ENCODE measurements at regions not wholly inside any gene's neighbourhood (a gene's known extent, or its start where the extent isn't known, plus 50 kb on each side); places are given as distances from the start of the nearest gene placed in this dataset.
"Not testable (repeated sequence)": the region's sequence is repeated elsewhere in the genome, so short reads cannot be mapped to it uniquely, and the experiment has no call there.

DNA sequence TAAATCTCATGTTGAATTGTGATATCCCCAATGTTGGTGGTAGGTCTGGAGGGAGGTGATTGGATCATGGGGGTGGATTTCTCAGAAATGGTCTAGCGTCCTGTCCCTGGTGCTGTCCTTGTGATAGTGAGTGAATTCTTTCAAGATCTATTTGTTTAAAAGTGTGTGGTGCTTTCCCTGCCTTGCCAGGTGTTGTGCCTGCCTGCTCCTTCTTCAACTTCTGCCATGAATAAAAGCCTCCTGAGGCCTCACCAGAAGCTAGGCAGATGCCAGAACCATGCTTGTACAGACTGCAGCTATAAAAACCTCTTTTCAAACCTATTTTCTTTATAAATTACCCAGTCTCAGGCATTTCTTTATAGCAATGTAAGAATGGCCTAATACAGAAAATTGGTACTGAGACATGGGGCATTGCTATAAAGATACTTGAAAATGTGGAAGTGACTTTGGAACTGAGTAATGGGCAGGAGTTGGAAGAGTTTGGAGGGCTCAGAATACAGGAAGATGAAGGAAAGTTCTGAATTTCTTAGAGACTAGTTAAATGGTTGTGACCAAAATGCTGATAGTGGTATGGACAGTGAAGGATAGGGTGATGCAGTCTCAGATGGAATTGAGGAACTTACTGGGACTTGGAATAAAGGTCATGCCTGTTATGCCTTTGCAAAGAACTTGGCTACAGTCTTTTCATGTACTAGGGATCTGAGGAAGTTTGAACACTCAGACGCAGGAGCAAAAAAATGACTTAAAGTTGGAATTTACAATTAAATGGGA is 1514.6 kb upstream of the TPTE start:
- H3K9me3 Mint-ChIP-seq; ATAC-seq (replicated peaks); H3K4me3 Mint-ChIP-seq; H3K36me3 Mint-ChIP-seq (ENCODE audit: insufficient read depth); H3K4me1 Mint-ChIP-seq (ENCODE audit: low read depth in 2 of 2); DNase-seq; H3K27ac Mint-ChIP-seq: not testable (repeated sequence)
- H3K27me3 Mint-ChIP-seq = peaks cover 43 to 71% of the 10 kb centered on the region in 2 donors

DNA sequence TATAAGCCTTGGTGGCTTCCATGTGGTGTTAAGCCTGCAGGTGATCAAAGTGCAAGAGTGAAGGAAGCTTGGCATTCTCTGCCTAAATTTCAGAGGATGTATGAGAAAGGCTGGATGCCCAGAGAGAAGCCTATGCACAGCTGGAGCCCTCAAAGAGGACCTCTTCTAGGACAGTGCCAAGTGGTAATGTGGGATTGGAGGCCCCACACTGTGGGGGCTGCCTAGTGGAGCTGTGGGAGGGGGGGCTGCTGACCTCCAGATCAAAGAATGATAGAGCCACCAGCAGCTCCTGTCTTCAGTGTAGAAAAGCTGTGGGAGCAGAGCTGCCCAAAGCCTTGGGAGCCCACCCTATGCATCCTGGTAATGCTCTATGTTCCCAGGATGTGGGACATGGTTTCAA is 1512.7 kb upstream of the TPTE start:
- no peaks in the 10 kb centered on the region for H3K36me3 Mint-ChIP-seq (ENCODE audit: insufficient read depth)
- H3K27me3 Mint-ChIP-seq = peaks cover 60 to 90% of the 10 kb centered on the region in 2 donors
- H3K27ac Mint-ChIP-seq = no peak overlapping the region
- H3K4me3 Mint-ChIP-seq = no peak overlapping the region
- peaks cover 6 to 7% of the 10 kb centered on the region in 2 donors for H3K9me3 Mint-ChIP-seq
- peaks cover 0 to 2% of the 10 kb centered on the region in 2 donors for H3K4me1 Mint-ChIP-seq (ENCODE audit: low read depth in 2 of 2)
- no peak for ATAC-seq (replicated peaks)
- no peak for DNase-seq

DNA sequence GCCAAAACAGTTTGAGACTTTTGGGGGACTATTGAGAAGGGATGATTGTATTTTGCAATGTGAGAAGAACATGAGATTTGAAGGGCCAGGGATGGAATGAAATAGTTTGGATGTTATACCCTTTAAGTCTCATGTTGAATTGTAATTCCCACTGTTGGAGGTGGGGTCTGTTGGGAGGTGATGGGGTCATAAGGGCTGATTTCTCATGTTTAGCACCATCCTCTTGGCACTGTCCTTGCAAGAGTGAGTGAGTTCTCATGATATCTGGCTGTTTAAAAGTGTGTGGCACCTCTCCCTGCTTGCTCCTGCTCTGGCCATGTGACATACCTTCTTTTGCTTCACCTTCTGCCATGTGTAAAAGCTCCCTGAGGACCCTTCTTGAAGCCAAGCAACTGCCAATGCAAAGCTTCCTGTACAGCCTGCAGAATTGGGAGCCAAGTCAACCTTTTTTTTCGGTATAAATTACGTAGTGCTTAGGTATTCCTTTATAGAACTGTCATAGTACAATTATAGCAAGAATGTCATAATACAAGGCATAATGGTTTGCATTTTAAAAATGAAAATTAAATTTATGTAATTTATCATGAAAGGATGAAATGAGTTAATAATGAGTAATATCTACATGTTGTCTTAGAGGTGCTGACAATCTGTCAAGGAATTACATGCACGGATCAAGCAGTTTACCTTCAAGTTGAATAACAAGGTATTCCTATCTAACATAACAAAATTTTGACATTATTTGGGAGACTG is 1511.9 kb upstream of the TPTE start:
- not testable (repeated sequence) for H3K4me1 Mint-ChIP-seq (ENCODE audit: low read depth in 2 of 2); H3K36me3 Mint-ChIP-seq (ENCODE audit: insufficient read depth); H3K27ac Mint-ChIP-seq; H3K9me3 Mint-ChIP-seq; DNase-seq; H3K4me3 Mint-ChIP-seq; ATAC-seq (replicated peaks)
- H3K27me3 Mint-ChIP-seq = peaks cover 57 to 90% of the 10 kb centered on the region in 2 donors

DNA sequence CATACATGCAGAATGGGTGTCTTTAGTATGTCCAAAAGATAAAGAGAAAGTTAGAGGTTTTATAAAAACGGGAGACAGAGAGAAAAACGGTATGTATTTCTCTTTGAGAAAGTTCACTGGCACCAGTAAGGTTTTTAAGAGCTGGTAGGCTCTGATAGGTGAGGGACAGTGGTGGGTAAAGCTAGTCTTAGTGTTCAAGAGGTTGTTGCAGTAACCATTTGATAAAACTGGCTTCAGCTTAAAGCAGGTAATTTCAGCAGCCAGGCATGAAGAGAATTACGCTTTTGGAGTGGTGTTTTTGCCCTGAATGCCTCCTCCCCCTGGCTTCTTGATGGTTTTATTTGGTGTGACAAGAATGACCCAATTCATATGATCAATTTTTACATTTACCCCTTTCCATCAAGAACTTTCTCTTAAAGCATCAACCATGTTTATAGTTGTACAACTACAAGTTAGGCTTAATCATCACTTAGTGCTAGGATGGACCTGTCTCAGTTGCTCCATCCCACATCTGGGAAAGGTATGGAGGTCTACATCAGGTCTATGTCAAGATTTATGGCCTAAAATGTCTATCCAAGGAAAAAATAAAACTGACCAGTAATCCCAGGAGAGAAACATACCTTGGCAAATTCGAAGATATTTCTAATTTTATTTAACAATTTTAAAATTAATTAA is 1511.1 kb upstream of the TPTE start:
- not testable (repeated sequence) for H3K27ac Mint-ChIP-seq; H3K4me3 Mint-ChIP-seq; DNase-seq; H3K4me1 Mint-ChIP-seq (ENCODE audit: low read depth in 2 of 2); H3K36me3 Mint-ChIP-seq (ENCODE audit: insufficient read depth); ATAC-seq (replicated peaks); H3K9me3 Mint-ChIP-seq
- peaks cover 54 to 88% of the 10 kb centered on the region in 2 donors for H3K27me3 Mint-ChIP-seq

DNA sequence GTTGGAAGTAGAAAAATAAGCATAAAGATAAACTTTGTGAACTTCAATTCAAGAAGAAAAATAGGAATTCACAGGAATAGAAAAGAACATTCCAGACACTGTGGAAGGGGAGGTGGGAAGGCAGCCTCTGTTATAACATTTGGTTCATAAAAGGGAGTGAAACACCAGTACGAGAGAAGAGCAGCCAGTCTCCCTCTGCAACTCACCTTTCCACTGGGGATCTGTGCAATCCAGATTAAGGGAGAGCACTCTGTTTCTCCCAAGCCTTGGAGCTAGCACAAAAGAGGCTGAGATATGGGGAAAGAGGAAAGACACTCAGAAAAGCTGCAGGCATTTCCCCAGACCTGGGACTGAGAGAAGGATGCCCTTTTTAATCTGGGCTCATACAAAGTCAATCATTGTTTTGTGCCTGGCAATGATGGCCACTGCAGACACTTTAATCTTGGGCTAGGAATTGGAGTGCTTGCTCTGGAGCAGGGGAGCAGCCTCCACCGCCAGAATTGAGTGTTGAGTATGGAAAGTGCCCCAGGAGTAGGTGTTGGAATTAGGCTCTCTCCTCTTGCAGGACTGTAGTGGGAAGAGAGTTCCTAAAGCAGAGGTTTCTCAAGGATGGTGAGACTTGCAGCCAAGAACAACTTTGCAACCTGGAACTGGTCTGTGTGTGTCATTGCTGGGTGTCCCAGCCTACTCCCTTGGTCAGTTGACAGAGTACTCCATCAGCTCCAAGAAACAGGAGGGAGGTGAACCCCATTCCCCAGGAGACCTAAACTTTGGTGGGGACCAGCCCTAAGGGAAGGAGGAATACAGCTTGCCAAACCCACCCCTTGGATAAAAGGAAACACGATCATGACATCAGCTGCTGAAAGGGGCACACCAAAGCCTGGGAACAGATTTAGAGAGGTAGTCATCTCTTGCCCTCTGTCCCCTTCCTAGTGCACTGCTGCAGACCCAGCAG is 1510.2 kb upstream of the TPTE start:
- not testable (repeated sequence) for ATAC-seq (replicated peaks); H3K4me3 Mint-ChIP-seq; H3K4me1 Mint-ChIP-seq (ENCODE audit: low read depth in 2 of 2); H3K36me3 Mint-ChIP-seq (ENCODE audit: insufficient read depth); H3K27ac Mint-ChIP-seq; DNase-seq
- Mint-ChIP-seq H3K27me3 (peaks cover 54 to 88% of the 10 kb centered on the region in 2 donors), H3K9me3 (peaks cover 8 to 13% of the 10 kb centered on the region in 2 donors)

DNA sequence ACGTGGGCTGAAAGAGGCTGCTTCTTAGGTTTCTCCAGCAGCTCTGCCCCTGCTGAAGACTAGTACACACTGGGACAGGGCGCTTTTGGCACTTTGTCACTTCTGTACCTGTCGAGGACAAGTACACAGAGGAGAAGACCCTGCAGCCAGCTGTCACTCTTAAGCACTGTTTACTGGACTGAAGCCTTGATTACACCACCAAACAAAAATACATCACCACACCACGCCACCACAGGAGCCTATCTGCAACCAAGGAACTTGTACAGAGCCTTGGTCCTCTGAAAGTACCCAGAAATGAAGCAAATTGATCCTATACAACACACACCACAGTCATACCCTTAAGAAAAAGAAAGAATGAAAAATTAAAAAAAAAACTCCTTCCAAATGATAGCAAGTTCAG is 1509.5 kb upstream of the TPTE start:
- peaks cover 8 to 13% of the 10 kb centered on the region in 2 donors for H3K9me3 Mint-ChIP-seq
- H3K27me3 Mint-ChIP-seq = peaks cover 50 to 82% of the 10 kb centered on the region in 2 donors
- not testable (repeated sequence) for ATAC-seq (replicated peaks); H3K36me3 Mint-ChIP-seq (ENCODE audit: insufficient read depth); H3K4me1 Mint-ChIP-seq (ENCODE audit: low read depth in 2 of 2); H3K4me3 Mint-ChIP-seq; DNase-seq; H3K27ac Mint-ChIP-seq

DNA sequence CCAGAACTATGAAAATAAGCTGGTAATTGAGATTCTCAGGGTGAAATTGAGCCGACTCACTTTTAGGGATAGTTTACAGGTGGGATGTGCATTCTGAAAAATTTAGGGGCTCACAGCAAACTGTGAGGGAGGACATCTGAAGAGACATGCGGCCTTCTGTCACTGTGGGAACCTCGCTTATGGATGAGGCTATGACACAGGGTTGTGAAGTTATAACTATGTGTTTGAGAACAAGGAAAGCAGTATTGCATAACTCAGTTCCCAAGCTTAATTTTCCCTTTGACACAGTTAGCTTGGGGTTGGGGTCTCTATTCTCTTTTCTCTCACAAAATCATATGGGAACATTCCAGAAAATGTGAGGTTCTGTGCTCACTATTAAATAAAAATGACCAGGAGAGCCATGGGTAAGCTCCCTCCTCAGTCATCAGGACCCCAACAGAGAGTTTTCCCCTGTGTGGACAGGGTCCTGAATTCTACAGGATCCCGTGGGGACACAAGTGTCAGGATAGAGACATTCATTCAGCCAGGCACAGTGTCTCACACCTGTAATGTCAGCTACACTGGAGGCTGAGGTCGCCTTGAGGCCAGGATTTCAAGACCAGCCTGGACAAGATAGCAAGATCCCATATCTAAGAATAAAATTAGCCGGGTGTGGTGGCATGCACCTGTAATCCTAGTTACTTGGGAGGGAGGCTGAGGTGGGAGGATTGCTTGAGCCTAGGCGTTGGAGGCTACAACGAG is 1507.7 kb upstream of the TPTE start:
- not testable (repeated sequence) for DNase-seq; ATAC-seq (replicated peaks); H3K4me1 Mint-ChIP-seq (ENCODE audit: low read depth in 2 of 2); H3K36me3 Mint-ChIP-seq (ENCODE audit: insufficient read depth); H3K4me3 Mint-ChIP-seq; H3K27ac Mint-ChIP-seq
- Mint-ChIP-seq H3K27me3 (peaks cover 38 to 65% of the 10 kb centered on the region in 2 donors), H3K9me3 (peaks cover 5 to 13% of the 10 kb centered on the region in 2 donors)

DNA sequence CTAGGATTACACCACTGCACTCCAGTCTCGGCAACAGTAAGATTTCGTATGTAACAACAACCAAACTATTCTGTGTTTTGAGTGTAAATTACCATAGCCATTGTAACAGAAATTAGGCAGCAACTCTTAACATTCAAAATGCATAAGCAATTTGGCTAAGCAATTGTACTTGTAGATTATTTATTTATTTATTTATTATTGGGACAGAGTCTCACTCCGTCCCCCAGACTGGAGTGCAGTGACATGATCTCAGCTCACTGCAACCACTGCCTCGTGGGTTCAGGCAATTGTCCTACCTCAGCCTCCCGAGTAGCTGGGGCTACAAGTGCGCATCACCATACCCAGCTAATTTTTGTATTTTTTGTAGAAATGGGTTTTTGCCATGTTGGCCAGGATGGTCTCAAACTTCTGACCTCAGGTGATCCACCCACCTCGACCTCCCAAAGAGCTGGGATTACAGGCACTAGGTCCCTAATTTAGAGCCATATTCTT is 1507.1 kb upstream of the TPTE start:
- peaks cover 32 to 59% of the 10 kb centered on the region in 2 donors for H3K27me3 Mint-ChIP-seq
- H3K27ac Mint-ChIP-seq = not testable (repeated sequence)

DNA sequence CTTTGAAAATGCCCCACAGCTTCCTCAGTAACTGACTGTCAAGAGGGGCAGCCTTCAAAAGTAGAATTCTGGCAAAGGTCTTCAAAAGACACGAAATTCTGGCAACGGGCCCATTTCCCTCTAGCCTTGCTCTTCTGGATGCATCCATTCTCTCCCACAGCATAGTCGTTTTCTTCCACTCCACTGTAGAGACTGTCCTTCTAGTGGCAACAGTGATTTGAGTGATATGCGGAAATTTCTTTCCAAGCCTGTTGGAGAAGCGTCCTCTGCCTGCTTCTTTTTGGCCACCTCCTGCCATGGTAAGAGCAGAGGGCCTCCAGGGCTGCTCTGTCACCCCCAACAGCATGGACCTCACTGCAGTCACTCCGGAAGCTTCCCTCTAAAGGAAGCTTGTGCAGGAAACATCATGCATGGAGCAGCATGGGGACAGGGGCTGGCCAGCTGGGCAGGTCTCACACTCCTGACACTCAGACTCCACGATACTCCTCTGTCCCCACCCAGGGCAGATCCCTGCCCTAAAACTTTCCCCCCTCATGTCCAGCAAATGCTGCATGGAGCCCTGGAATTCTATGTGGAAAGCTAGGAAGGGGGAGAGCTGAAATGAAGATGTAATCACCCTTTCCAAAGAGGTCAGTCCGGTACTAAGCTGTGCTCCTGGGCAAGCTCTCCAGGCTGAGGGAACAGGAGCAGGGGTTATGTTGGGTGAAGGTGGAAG is 1505.7 kb upstream of the TPTE start:
- H3K4me3 Mint-ChIP-seq; H3K4me1 Mint-ChIP-seq (ENCODE audit: low read depth in 2 of 2); H3K36me3 Mint-ChIP-seq (ENCODE audit: insufficient read depth); DNase-seq; ATAC-seq (replicated peaks); H3K27ac Mint-ChIP-seq: not testable (repeated sequence)
- Mint-ChIP-seq H3K27me3 (peaks cover 24 to 50% of the 10 kb centered on the region in 2 donors), H3K9me3 (peaks cover 3 to 12% of the 10 kb centered on the region in 2 donors)

More for the DNA sequence above, 1507.1 kb upstream of the TPTE start:
- H3K4me1 Mint-ChIP-seq (ENCODE audit: low read depth in 2 of 2); DNase-seq; ATAC-seq (replicated peaks); H3K4me3 Mint-ChIP-seq; H3K36me3 Mint-ChIP-seq (ENCODE audit: insufficient read depth): not testable (repeated sequence)
- H3K9me3 Mint-ChIP-seq = peaks cover 5 to 13% of the 10 kb centered on the region in 2 donors

DNA sequence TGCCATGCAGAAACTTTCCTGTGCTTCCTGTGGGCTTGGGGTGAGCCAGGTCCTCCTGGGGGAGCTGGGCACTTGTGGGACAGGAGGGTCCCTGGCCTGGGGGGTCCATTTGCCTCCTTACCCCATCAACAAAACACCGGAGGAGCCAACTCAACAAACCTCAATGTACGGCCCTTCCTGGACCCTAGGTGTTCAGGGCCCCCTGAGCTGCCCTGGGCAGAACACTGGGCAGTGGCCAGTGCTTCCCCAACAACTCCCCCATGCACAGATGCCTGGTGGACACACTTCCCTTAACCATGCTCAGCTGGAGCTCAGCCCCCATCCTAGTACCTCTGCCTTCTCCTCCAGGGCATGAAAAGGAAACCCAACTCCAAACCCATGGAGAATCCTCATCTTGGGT is 1504.2 kb upstream of the TPTE start:
- not testable (repeated sequence) for H3K27ac Mint-ChIP-seq; ATAC-seq (replicated peaks); H3K36me3 Mint-ChIP-seq (ENCODE audit: insufficient read depth); H3K4me3 Mint-ChIP-seq; DNase-seq; H3K4me1 Mint-ChIP-seq (ENCODE audit: low read depth in 2 of 2); H3K9me3 Mint-ChIP-seq
- H3K27me3 Mint-ChIP-seq = peaks cover 15 to 34% of the 10 kb centered on the region in 2 donors

DNA sequence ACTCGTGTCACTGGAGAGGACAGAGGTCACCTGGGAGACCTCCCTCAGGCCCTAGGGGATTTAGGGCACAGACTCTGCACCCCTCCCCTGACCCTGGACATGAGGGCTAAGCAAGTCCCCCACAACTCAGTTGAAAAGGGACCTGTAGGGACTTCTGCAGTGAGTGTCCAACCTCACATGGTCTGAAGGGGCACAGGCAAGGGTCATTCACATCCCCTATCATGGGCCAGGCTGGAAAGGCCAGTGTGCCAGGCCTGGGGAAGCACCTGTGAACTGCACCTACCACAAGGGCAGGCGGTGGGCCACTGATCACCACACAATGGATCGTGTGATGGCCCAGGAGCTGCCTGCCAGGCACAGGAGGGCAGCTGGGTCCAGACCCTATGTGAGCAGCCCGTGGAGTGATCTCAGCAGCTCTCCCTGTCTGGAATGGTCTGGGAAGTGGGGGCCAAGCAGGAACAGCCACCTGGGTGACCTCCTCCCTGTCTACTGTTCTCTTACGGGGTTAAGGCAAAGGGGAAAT is 1502.6 kb upstream of the TPTE start:
- not testable (repeated sequence) for H3K36me3 Mint-ChIP-seq (ENCODE audit: insufficient read depth); H3K4me3 Mint-ChIP-seq; H3K9me3 Mint-ChIP-seq; ATAC-seq (replicated peaks); H3K4me1 Mint-ChIP-seq (ENCODE audit: low read depth in 2 of 2); H3K27ac Mint-ChIP-seq; DNase-seq
- peaks cover 1 to 18% of the 10 kb centered on the region in 2 donors for H3K27me3 Mint-ChIP-seq

All from effector memory CD8-positive, alpha-beta T cell (primary cell).